HepG2 (cell line): ENCODE measurements at regions not wholly inside any gene's neighbourhood (a gene's known extent, or its start where the extent isn't known, plus 50 kb on each side); places are given as distances from the start of the nearest gene placed in this dataset.

Experiments
- ATAC-seq: fragments of 200-7000 bp; cut with Tn5 transposase; 3 replicates; pipeline ENCODE4 v1.9.1; 2020; ENCODE audit warnings: mild to moderate bottlenecking, moderate library complexity
- BruUV-seq: library from RNA; stranded (reverse); fragments of 400-500 nt; replicated peaks from 2 replicates; lab custom pipeline; 2021; lab: Mats Ljungman, UMichigan
- CTCF ChIA-PET: fragments of 300-600 bp; formaldehyde crosslinking; extraction: SDS; loops from one replicate; lab custom pipeline; 2021; ENCODE audit warnings: low total read pairs, inconsistent platforms, low intra/inter-chr PET ratio; lab: Yijun Ruan, JAX
- POLR2A ChIA-PET: fragments of 350-600 bp; sonication (Branson Sonifier 250); formaldehyde crosslinking; loops from one replicate; lab custom pipeline; 2020; ENCODE audit warnings: antibody characterized with exemption, inconsistent platforms; lab: Yijun Ruan, JAX
- DNase-seq: peaks from one replicate; pipeline ENCODE4 v3.0.0-alpha.2; 2015; ENCODE audit warnings: low spot score
- FAIRE-seq: peaks from 3 replicates; lab custom pipeline; 2011; peaks lifted over from hg19 to GRCh38; lab: Jason Lieb, UNC
- H2AFZ ChIP-seq: one replicate; pipeline ENCODE4 v1.6.1; 2011; ENCODE audit warnings: low read length, inconsistent platforms
- H3K27ac ChIP-seq: fragments of 300-600 bp; 3 replicates; pipeline ENCODE4 v1.8.0; 2011; ENCODE audit warnings: mixed run types, mild to moderate bottlenecking, mixed read lengths, low read length, inconsistent platforms; ENCODE audit not compliant: insufficient read depth; ENCODE audit errors: extremely low read length
- H3K27me3 ChIP-seq, 2 experiments: fragments of 200-600 bp in 1 of 2; 2 replicates in 1 of 2; 3 replicates in 1 of 2; pipeline versions ENCODE4 v1.6.0 to v1.8.0; 2011; ENCODE audit warnings: low read length in 2 of 2, mild to moderate bottlenecking in 2 of 2, moderate library complexity in 2 of 2, inconsistent platforms in 1 of 2; ENCODE audit not compliant: insufficient read depth in 2 of 2, control insufficient read depth in 1 of 2
- H3K36me3 ChIP-seq, 2 experiments: fragments of 200-600 bp in 1 of 2; replicated peaks in 1 of 2; 2 replicates in 1 of 2; 3 replicates in 1 of 2; pipeline versions ENCODE4 v1.5.1 to v1.8.0; 2011; ENCODE audit warnings: low read length in 2 of 2, inconsistent platforms in 1 of 2; ENCODE audit not compliant: insufficient read depth in 2 of 2, control insufficient read depth in 1 of 2
- H3K4me1 ChIP-seq: 2 replicates; pipeline ENCODE4 v1.5.1; 2012; ENCODE audit warnings: low read length, inconsistent platforms; ENCODE audit not compliant: insufficient read depth
- H3K4me2 ChIP-seq: 2 replicates; pipeline ENCODE4 v1.6.0; 2011; ENCODE audit warnings: low read depth, low read length, inconsistent platforms
- H3K4me3 ChIP-seq, 3 experiments: fragments of 200-600 bp in 1 of 3; sonication (generic), shearing (Covaris generic) in 1 of 3; replicated peaks in 1 of 3; 2 replicates each; pipeline ENCODE4 v1.5.1; 2011 to 2016; ENCODE audit warnings: low read length in 3 of 3, inconsistent platforms in 2 of 3, low read depth in 2 of 3, mild to moderate bottlenecking in 2 of 3, control low read depth in 1 of 3, mixed read lengths in 1 of 3; ENCODE audit not compliant: insufficient read depth in 1 of 3
- H3K79me2 ChIP-seq: one replicate; pipeline ENCODE4 v1.6.1; 2011; ENCODE audit warnings: low read length, inconsistent platforms; ENCODE audit not compliant: insufficient read depth
- H3K9ac ChIP-seq: 2 replicates; pipeline ENCODE4 v1.6.0; 2011; ENCODE audit warnings: mild to moderate bottlenecking, low read depth, low read length, inconsistent platforms; ENCODE audit not compliant: insufficient read depth
- H3K9me3 ChIP-seq: 2 replicates; pipeline ENCODE4 v1.5.1; 2012; ENCODE audit warnings: mild to moderate bottlenecking, low read length
- H4K20me1 ChIP-seq: 2 replicates; pipeline ENCODE4 v1.6.0; 2011; ENCODE audit warnings: inconsistent platforms, mild to moderate bottlenecking, low read length, moderate library complexity; ENCODE audit not compliant: insufficient read depth
- AGO1 ChIP-seq: fragments of 200-400 bp; formaldehyde crosslinking; IDR thresholded peaks from 2 replicates; pipeline ENCODE4 v1.6.1; 2017; ENCODE audit warnings: mild to moderate bottlenecking, low read depth, low read length, moderate library complexity; ENCODE audit not compliant: poor library complexity, severe bottlenecking
- DPF2 ChIP-seq: sonication (generic); formaldehyde crosslinking; IDR thresholded peaks from 2 replicates; pipeline ENCODE4 v1.4.0; 2020; ENCODE audit warnings: mild to moderate bottlenecking, low read depth, missing genetic modification reagents, borderline replicate concordance
- TBX3 ChIP-seq: fragments of 450-650 bp; IDR thresholded peaks from 2 replicates; pipeline ENCODE4 v1.6.1; 2017; ENCODE audit warnings: antibody characterized with exemption, mild to moderate bottlenecking, inconsistent platforms, borderline replicate concordance
- ZNF446 ChIP-seq: sonication (generic); formaldehyde crosslinking; IDR thresholded peaks from 2 replicates; pipeline ENCODE4 v1.5.0; 2020; ENCODE audit warnings: mild to moderate bottlenecking, missing genetic modification reagents
- ZNF549 ChIP-seq: sonication (generic); formaldehyde crosslinking; IDR thresholded peaks from 2 replicates; pipeline ENCODE4 v1.5.0; 2020; ENCODE audit warnings: missing genetic modification reagents
- ZNF556 ChIP-seq: sonication (generic); formaldehyde crosslinking; IDR thresholded peaks from 2 replicates; pipeline ENCODE4 v1.4.0; 2020; ENCODE audit warnings: mild to moderate bottlenecking, missing genetic modification reagents, borderline replicate concordance
- ZNF598 ChIP-seq: sonication (generic); formaldehyde crosslinking; IDR thresholded peaks from 2 replicates; pipeline ENCODE4 v1.5.1; 2020; ENCODE audit warnings: mild to moderate bottlenecking, missing genetic modification reagents, borderline replicate concordance
- ZNF652 ChIP-seq: IDR thresholded peaks from 2 replicates; pipeline ENCODE4 v1.6.1; 2016; ENCODE audit warnings: low read depth, borderline replicate concordance
- ZNF747 ChIP-seq: sonication (generic); formaldehyde crosslinking; IDR thresholded peaks from 2 replicates; pipeline ENCODE4 v1.8.1; 2023; ENCODE audit warnings: missing genetic modification reagents, mild to moderate bottlenecking, borderline replicate concordance
- ZNF780A ChIP-seq: sonication (generic); formaldehyde crosslinking; IDR thresholded peaks from 2 replicates; pipeline ENCODE4 v1.8.0; 2022; ENCODE audit warnings: mild to moderate bottlenecking, missing genetic modification reagents, moderate library complexity
- WGBS: methylation state at CpG from one replicate; pipeline ENCODE4 v1.1.6; 2017; ENCODE audit warnings: low lambda C conversion rate; 5-methylcytosine and 5-hydroxymethylcytosine counted together
- in situ Hi-C: cut with HindIII; loops from 2 replicates; pipeline ENCODE4 v1.10.0; 2017; ENCODE audit warnings: low pct_unique_long_range_greater_than_20kb; ENCODE audit not compliant: extremely low pct_ligation_motif_present
- intact Hi-C: fragments of 100-400 bp; cut with micrococcal nuclease; formaldehyde crosslinking; loops from one replicate; pipeline ENCODE4 v1.10.0; 2022; ENCODE audit not compliant: unreplicated experiment
- TF ChIP-seq, protein P1 (sequence below): sonication (generic); formaldehyde crosslinking; conservative IDR thresholded peaks from 2 replicates; pipeline ENCODE4 v1.8.1; 2023; ENCODE audit warnings: missing genetic modification reagents
- TF ChIP-seq, protein P2 (sequence below): sonication (generic); formaldehyde crosslinking; IDR thresholded peaks from 2 replicates; pipeline ENCODE4 v1.5.0; 2020; ENCODE audit warnings: missing genetic modification reagents

- no peaks in the 10 kb centered on the region for H3K9me3 ChIP-seq
- ATAC-seq (no peak), FAIRE-seq (no peak), DNase-seq (no peak)
- no peak overlapping the region for H3K4me3 ChIP-seq
- H3K79me2 ChIP-seq, result no peaks in the 10 kb centered on the region
- no peaks in the 10 kb centered on the region; a peak in 1 of 5 replicates for H3K27me3 ChIP-seq
- CTCF ChIA-PET, result no interaction called here
- no peak overlapping the region for H3K4me2 ChIP-seq
- H2AFZ ChIP-seq, result no peak overlapping the region
- in situ Hi-C loops (no loop called here), intact Hi-C loops (no loop called here)
- H3K36me3 ChIP-seq, result no peaks in the 10 kb centered on the region
- no peak for TF ChIP-seq ZNF598 (CRISPR knock-in tag)
- TF ChIP-seq ZNF652, result no peak
- TF ChIP-seq, protein P1, sequence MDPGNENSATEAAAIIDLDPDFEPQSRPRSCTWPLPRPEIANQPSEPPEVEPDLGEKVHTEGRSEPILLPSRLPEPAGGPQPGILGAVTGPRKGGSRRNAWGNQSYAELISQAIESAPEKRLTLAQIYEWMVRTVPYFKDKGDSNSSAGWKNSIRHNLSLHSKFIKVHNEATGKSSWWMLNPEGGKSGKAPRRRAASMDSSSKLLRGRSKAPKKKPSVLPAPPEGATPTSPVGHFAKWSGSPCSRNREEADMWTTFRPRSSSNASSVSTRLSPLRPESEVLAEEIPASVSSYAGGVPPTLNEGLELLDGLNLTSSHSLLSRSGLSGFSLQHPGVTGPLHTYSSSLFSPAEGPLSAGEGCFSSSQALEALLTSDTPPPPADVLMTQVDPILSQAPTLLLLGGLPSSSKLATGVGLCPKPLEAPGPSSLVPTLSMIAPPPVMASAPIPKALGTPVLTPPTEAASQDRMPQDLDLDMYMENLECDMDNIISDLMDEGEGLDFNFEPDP, result no peak
- TF ChIP-seq ZNF446, result no peak
- no peak for TF ChIP-seq ZNF780A
- TF ChIP-seq DPF2 (CRISPR knock-in tag), result no peak
- no peak for TF ChIP-seq AGO1
- TF ChIP-seq TBX3, result no peak
- TF ChIP-seq ZNF549 (CRISPR knock-in tag), result no peak
- no peak for TF ChIP-seq ZNF556 (CRISPR knock-in tag)
- no peak for TF ChIP-seq ZNF747 (CRISPR knock-in tag)
- TF ChIP-seq, protein P2, sequence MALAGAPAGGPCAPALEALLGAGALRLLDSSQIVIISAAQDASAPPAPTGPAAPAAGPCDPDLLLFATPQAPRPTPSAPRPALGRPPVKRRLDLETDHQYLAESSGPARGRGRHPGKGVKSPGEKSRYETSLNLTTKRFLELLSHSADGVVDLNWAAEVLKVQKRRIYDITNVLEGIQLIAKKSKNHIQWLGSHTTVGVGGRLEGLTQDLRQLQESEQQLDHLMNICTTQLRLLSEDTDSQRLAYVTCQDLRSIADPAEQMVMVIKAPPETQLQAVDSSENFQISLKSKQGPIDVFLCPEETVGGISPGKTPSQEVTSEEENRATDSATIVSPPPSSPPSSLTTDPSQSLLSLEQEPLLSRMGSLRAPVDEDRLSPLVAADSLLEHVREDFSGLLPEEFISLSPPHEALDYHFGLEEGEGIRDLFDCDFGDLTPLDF (CRISPR knock-in tag), result no peak
- no peaks in the 10 kb centered on the region for H4K20me1 ChIP-seq
- H3K9ac ChIP-seq, result no peak overlapping the region
- 57% methylated on average over 3 of the region's 3 CpGs for WGBS
- no TSS peak for BruUV-seq
- POLR2A ChIA-PET, result no interaction called here
- no peaks in the 10 kb centered on the region for H3K4me1 ChIP-seq
- H3K27ac ChIP-seq, result no peak overlapping the region
Observed at GRCh38 chr3:76307556-76307955, 522.2 kb upstream of the ZNF717 start.
